ENCODE measurements at regions not wholly inside any gene's neighbourhood (a gene's known extent, or its start where the extent isn't known, plus 50 kb on each side); places are given as distances from the start of the nearest gene placed in this dataset.
"Not testable (repeated sequence)": the region's sequence is repeated elsewhere in the genome, so short reads cannot be mapped to it uniquely, and the experiment has no call there.

DNA sequence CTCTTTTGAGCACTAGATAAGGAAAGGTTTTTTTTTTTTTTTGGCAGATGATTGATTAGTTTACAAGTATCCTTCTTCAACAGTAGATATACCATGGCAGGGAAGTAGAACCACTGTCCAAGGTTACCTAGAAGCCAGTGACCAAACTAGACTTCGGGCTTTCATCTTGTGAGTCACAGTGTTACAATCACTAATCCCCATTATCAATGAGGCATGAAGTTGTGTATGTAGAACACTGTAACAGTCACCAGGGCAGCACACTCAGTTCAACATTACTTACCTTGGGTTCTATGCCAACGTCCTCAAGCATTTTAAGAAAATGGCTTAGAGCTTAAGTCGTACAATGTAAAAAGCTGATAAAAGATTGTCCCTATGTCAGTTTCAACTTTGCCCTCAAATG lies 430.9 kb downstream of the ETS1 start:
- H3K4me3 ChIP-seq (ENCODE audit: low read length): no peak overlapping the region
- no peaks in the 10 kb centered on the region for H3K27me3 ChIP-seq (ENCODE audit: insufficient read depth, low read length)
- H3K4me1 ChIP-seq (ENCODE audit: insufficient read depth, low read length): no peaks in the 10 kb centered on the region
- no peaks in the 10 kb centered on the region for H3K9me3 ChIP-seq (ENCODE audit: low read depth, low read length)

DNA sequence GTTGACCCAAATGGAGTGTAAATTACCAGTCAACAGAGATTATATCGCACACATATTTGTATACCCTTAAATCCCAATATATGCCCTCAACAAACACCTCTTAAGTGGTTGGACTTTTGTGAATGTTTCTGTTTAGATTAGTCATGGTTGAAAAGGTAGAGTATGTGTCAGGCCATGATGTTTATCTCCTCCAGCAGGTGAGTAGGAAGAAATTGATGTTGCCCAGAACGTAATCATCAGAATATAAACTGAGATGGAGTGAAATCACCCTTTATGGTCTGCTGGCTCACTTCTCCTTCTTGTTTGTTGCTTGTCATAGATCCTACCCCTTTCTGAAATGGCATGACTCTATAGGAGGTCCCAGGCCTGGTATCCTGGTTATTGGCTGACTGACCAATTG lies 431.8 kb downstream of the ETS1 start:
- Histone ChIP-seq H3K4me1 (ENCODE audit: insufficient read depth, low read length) (no peaks in the 10 kb centered on the region), H3K9me3 (ENCODE audit: low read depth, low read length) (no peaks in the 10 kb centered on the region), H3K4me3 (ENCODE audit: low read length) (no peak overlapping the region), H3K27me3 (ENCODE audit: insufficient read depth, low read length) (no peaks in the 10 kb centered on the region)

DNA sequence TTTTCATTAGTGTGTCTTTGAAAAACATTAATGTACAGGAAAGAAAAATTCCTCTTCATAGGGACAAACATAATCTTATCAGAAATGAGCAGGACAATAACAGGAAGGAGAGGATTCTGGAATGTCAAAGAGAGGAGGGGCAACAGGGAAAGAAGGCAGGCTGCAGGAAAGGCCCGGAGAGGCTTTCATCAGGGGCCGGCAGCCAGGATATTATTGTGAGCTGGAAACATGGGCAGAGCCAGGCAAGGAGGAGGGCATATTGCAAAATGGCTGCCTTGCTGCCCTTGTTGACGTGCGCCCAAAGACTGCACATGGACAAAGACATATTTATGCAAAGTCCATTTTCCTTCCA lies 433.7 kb downstream of the ETS1 start:
- no peaks in the 10 kb centered on the region for H3K27me3 ChIP-seq (ENCODE audit: insufficient read depth, low read length)
- H3K9me3 ChIP-seq (ENCODE audit: low read depth, low read length): no peaks in the 10 kb centered on the region
- H3K4me3 ChIP-seq (ENCODE audit: low read length): no peak overlapping the region
- H3K4me1 ChIP-seq (ENCODE audit: insufficient read depth, low read length): no peaks in the 10 kb centered on the region

DNA sequence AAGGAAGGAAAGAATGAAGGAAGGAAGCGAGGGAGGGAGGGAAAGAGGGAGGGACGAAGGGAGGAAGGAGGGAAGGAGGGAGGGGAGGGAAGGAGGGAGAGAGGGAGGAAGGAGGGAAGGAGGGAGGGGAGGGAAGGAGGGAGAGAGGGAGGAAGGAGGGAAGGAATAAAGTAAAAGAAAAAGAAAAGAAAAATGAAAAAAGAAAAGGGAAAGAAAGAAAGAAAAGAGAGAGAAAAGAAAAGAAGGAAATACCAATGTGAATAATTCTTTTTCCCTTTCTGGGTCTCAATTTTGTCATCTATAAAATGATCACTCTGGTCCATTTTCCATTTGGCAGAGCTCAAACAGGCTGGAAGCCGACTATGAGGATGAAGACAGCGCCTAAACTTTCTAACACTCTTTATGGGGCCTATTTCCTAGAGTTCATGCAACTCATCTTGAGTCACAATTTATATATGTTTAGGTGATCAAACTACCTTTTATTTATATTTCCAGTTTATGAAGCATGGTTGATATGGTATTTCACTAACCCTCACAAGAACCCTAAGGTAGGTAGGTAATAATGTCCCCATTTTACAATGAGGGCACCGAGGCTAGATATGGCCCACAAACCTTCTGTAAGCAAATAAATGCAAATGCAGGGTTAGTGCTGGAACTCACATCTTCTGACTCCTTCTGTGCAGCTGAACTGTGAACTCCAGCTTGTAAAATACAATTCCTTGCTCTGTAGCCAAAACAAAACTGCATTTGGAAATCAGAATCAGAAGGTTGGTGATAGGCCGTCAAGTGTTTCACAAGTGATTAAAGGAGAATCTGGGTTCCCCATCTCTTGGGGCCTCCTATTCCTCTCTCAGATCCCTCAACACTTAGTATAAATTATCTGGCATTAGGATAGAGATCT lies 434.3 kb downstream of the ETS1 start:
- Histone ChIP-seq H3K9me3 (ENCODE audit: low read depth, low read length) (no peaks in the 10 kb centered on the region), H3K27me3 (ENCODE audit: insufficient read depth, low read length) (no peaks in the 10 kb centered on the region), H3K4me3 (ENCODE audit: low read length) (no peak overlapping the region), H3K4me1 (ENCODE audit: insufficient read depth, low read length) (no peaks in the 10 kb centered on the region)

DNA sequence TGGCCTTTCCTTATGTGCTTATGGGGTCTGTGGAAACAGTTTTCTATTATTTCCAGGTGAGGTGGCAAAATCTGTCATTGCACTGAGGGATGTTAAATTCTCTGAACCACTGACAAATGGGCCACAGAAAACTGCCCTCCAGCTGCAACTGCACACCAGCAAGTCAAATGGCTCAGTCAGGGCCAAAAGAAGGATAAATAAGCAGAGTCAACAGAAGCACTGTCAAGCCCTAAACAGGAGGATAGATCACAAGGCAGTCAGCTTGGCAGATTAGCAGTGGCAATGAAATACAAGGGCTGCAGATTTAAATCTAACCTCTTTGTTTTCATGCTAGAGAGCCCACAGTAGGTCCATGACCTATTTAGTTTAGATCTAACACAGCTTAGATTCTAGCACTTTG lies 435.6 kb downstream of the ETS1 start:
- Histone ChIP-seq H3K4me3 (ENCODE audit: low read length) (no peak overlapping the region), H3K9me3 (ENCODE audit: low read depth, low read length) (no peaks in the 10 kb centered on the region), H3K27me3 (ENCODE audit: insufficient read depth, low read length) (no peaks in the 10 kb centered on the region), H3K4me1 (ENCODE audit: insufficient read depth, low read length) (no peaks in the 10 kb centered on the region)

DNA sequence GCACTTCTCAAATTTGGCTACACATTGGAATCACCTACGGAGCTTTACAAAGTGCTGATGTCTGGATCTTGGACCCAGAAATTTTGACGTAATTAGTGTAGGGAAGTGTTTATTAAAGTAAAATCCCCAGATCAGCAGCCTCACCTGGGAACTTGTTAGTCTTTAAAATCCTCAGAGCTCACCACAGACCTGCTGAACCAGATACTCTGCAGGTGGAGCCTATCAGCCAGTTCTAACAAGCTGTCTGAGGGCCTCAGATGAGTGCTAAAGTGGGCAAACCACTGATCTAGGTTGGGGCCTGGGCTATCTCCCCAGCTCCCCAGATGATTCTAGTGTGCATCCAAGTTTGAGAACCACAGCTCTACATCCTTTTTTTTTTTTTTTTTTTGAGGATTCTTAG lies 436.0 kb downstream of the ETS1 start:
- Histone ChIP-seq H3K27me3 (ENCODE audit: insufficient read depth, low read length) (no peaks in the 10 kb centered on the region), H3K4me3 (ENCODE audit: low read length) (no peak overlapping the region), H3K9me3 (ENCODE audit: low read depth, low read length) (no peaks in the 10 kb centered on the region), H3K4me1 (ENCODE audit: insufficient read depth, low read length) (no peaks in the 10 kb centered on the region)

DNA sequence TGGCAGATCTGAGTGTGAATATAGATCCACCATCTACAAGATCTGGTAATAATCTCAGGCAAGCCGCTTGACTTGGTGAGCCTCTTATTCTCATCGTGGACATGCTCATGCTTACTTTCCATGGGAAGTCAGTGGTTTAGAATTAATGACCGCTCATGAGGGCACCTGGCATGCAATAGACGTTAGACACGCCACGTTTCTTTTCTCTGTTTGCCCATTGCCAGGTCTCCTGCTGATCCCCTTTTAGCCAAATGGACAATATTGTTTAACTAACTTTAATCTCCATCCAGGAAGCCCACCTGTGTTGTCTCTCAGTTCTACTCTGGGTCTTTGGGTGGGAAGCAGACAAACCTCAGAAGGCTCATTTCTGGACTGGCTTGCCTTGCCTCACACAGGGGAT lies 439.1 kb downstream of the ETS1 start:
- Histone ChIP-seq H3K27me3 (ENCODE audit: insufficient read depth, low read length) (no peaks in the 10 kb centered on the region), H3K4me1 (ENCODE audit: insufficient read depth, low read length) (no peaks in the 10 kb centered on the region), H3K9me3 (ENCODE audit: low read depth, low read length) (no peaks in the 10 kb centered on the region), H3K4me3 (ENCODE audit: low read length) (no peak overlapping the region)

DNA sequence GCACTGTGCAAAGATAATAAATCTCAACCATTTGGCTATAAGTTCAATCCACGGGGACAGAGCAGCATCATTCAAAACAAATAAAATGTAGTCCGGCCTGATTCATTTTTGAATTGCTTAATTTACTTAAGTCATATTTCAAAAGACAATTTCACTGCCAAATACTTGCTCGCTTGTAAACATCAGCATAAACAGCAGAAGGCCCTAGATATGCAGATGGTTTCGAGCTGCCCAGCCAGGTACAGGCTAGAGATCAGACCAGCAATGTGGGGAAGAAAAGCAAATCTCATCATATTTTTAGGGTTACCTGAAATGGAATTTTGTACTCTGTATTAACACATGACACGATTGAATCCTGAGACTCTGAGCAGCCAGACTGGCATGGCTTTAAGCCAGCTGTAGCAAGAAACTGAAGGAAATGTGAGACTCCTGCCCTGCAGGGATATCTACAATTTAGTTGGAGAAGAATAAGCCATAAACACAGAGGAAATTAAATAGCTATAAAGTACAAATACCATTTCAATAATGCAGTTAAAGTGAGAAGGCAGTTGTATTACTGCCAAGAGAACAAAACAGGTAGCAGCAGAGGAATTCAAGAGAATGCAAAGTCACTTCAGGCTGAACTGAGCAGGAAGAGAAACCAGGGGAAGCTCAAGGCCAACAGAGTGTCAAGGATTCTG lies 440.3 kb downstream of the ETS1 start:
- Histone ChIP-seq H3K9me3 (ENCODE audit: low read depth, low read length) (no peaks in the 10 kb centered on the region), H3K4me3 (ENCODE audit: low read length) (no peak overlapping the region), H3K27me3 (ENCODE audit: insufficient read depth, low read length) (no peaks in the 10 kb centered on the region), H3K4me1 (ENCODE audit: insufficient read depth, low read length) (no peaks in the 10 kb centered on the region)

DNA sequence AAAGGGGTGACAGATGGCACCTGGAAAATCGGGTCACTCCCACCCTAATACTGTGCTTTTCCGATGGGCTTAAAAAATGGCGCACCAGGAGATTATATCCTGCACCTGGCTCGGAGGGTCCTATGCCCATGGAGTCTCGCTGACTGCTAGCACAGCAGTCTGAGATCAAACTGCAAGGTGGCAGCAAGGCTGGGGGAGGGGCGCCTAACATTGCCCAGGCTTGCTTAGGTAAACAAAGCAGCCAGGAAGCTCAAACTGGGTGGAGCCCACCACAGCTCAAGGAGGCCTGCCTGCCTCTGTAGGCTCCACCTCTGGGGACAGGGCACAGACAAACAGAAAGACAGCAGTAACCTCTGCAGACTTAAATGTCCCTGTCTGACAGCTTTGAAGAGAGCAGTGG lies 447.1 kb downstream of the ETS1 start:
- not testable (repeated sequence) for H3K4me3 ChIP-seq (ENCODE audit: low read length); H3K9me3 ChIP-seq (ENCODE audit: low read depth, low read length); H3K27me3 ChIP-seq (ENCODE audit: insufficient read depth, low read length); H3K4me1 ChIP-seq (ENCODE audit: insufficient read depth, low read length)

DNA sequence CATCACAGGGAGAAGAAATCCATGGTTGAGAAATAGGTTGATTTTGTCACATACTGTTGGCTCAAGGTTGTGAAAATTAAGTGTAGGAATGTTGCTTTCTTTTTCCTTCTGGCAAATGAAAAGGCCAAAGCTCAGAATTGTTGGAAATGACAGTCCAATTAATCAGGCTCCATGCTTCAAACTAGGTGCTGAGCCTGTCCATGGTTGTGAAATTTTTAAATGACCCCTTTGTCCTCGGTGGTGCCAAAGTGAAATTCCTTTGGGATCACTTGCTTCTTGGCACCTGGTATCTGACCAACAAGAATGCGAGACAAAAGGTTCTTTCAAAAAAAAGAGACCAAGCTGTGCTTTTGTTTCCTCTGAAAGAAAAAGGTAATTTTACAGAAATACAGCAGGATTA lies 451.9 kb downstream of the ETS1 start:
- Histone ChIP-seq H3K4me3 (ENCODE audit: low read length) (no peak overlapping the region), H3K4me1 (ENCODE audit: insufficient read depth, low read length) (no peaks in the 10 kb centered on the region), H3K27me3 (ENCODE audit: insufficient read depth, low read length) (no peaks in the 10 kb centered on the region), H3K9me3 (ENCODE audit: low read depth, low read length) (no peaks in the 10 kb centered on the region)

DNA sequence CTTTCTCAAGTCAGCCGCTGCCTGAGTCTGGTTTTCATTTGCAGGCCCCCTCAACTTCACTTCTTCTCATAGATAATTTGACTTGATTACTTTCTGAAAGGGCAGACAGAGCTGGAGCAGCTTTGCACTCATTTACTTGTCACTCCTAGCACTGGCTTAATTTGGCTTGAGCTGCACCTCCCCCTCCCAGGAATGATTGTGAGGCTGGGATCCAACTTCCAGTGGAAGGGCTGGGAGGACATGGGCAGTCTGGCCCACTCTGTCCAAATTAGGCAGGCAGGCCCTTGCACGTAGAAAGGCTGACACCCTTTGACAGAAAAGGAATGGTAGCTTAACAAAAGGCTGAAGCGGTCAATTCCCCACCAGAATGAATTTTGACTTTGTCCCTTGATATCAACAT lies 453.9 kb downstream of the ETS1 start:
- no peaks in the 10 kb centered on the region for H3K27me3 ChIP-seq (ENCODE audit: insufficient read depth, low read length)
- no peak overlapping the region for H3K4me3 ChIP-seq (ENCODE audit: low read length)
- no peaks in the 10 kb centered on the region for H3K4me1 ChIP-seq (ENCODE audit: insufficient read depth, low read length)
- no peaks in the 10 kb centered on the region for H3K9me3 ChIP-seq (ENCODE audit: low read depth, low read length)

DNA sequence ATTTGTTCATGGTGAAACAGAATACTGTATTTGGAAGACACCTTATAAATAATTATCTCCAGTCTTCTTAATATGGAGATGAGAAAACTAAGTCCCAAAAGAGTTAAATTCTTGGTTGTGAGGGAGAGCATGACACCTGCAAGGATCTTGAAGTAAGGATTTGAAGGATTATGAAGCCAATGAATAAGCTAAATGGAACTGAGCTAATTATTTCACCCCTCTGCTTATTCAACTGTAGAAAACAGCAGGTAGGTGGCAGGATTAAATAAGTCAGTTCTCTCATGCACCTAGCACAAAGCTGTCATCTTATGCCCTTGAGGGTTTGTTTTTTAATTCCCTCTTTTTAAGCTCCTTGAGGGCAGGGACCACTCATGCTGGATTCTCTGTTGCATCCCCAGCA lies 457.3 kb downstream of the ETS1 start:
- Histone ChIP-seq H3K9me3 (ENCODE audit: low read depth, low read length) (no peaks in the 10 kb centered on the region), H3K27me3 (ENCODE audit: insufficient read depth, low read length) (no peaks in the 10 kb centered on the region), H3K4me1 (ENCODE audit: insufficient read depth, low read length) (no peaks in the 10 kb centered on the region), H3K4me3 (ENCODE audit: low read length) (no peak overlapping the region)

DNA sequence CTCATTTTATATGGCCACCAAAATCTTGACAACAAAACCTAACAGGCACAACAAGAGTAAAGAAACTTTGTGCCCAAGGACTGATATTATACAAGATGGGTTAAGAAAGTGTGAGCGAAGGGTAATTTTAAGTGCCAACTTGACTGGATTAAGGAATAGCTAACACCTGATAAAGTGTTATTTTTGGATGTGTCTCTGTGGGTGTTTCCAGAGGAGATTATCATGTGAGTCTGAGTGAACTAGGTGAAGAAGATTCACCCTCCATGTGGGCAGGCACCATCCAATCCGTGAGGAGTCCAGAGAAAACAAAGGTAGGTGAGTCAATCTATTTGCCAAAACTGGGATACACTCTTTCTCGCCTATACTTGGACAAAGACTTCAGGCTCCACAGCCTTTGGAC lies 461.6 kb downstream of the ETS1 start:
- H3K27me3 ChIP-seq (ENCODE audit: insufficient read depth, low read length): no peaks in the 10 kb centered on the region
- H3K4me1 ChIP-seq (ENCODE audit: insufficient read depth, low read length): no peaks in the 10 kb centered on the region
- no peak overlapping the region for H3K4me3 ChIP-seq (ENCODE audit: low read length)
- no peaks in the 10 kb centered on the region for H3K9me3 ChIP-seq (ENCODE audit: low read depth, low read length)

DNA sequence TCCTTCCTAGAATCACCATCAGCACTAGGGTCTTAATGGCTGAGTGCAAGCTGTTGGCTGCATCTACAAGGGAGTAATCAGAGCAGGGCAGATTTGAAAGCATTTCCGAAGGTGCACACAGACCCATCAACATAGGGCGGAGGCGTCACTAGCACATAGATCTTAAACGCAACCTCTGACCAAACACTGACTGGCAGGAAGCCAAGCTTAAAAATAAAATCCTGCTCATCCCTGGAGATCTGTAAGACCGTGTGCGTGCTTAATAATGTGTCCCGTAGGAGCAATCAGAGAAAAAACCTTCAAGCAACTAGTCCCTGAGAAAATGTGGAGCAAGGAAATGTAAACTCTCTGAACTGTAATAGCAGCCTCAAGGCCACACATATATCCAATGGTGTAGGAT lies 470.5 kb downstream of the ETS1 start:
- H3K9me3 ChIP-seq (ENCODE audit: low read depth, low read length): no peaks in the 10 kb centered on the region
- H3K4me1 ChIP-seq (ENCODE audit: insufficient read depth, low read length): no peaks in the 10 kb centered on the region
- no peaks in the 10 kb centered on the region for H3K27me3 ChIP-seq (ENCODE audit: insufficient read depth, low read length)
- no peak overlapping the region for H3K4me3 ChIP-seq (ENCODE audit: low read length)

DNA sequence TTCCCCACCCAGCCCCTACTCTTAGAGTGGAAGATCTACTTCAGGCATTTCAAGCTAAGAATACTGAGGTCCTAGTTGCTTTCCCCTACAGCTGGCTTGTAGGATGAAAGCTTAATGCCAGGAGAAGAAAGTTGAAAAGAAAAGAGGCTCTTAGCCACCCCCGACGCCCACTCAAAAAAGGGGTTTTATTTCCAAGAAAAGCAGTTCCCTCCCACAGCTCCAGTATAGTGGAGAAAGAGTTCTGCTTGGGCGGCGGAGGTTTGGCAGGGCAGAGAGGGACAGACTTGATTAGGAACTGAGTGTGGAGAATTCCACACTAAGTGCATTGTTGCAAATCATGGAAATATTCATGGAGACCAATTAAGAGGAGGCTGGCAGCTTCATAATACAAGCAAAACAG lies 470.9 kb downstream of the ETS1 start:
- no peaks in the 10 kb centered on the region for H3K27me3 ChIP-seq (ENCODE audit: insufficient read depth, low read length)
- no peaks in the 10 kb centered on the region for H3K4me1 ChIP-seq (ENCODE audit: insufficient read depth, low read length)
- no peaks in the 10 kb centered on the region for H3K9me3 ChIP-seq (ENCODE audit: low read depth, low read length)
- no peak overlapping the region for H3K4me3 ChIP-seq (ENCODE audit: low read length)

DNA sequence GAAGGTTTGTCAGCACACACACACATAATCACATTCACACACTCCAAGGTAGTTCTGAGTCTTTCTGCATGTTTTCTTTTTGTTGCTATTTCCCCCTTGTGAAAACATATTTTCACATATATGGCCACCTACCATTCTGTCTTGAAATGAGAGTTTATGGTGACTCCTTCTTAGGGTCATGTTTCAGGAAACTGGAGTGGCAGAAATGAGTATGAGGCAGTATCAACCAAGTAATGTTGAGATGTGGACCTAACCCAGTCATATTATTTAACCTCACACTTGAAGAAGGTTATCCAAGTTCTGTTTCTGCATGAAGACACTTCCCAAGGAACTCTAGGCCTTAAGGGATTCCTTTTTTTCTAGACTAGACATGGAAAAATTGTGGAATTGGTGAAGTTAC lies 481.4 kb downstream of the ETS1 start:
- no peaks in the 10 kb centered on the region for H3K9me3 ChIP-seq (ENCODE audit: low read depth, low read length)

More for the DNA sequence above, 481.4 kb downstream of the ETS1 start:
- no peaks in the 10 kb centered on the region for H3K4me1 ChIP-seq (ENCODE audit: insufficient read depth, low read length)
- H3K27me3 ChIP-seq (ENCODE audit: insufficient read depth, low read length): no peaks in the 10 kb centered on the region
- no peak overlapping the region for H3K4me3 ChIP-seq (ENCODE audit: low read length)

All from mononuclear cell (primary cell).